GM19395 (cell line): ENCODE measurements at regions not wholly inside any gene's neighbourhood (a gene's known extent, or its start where the extent isn't known, plus 50 kb on each side); places are given as distances from the start of the nearest gene placed in this dataset.
"Not testable (repeated sequence)": the region's sequence is repeated elsewhere in the genome, so short reads cannot be mapped to it uniquely, and the experiment has no call there.

ENCODE experiments used
- ATAC-seq: cut with Tn5 transposase; IDR thresholded peaks from one replicate; pipeline ENCODE4 v1.9.1; 2021; ENCODE audit warnings: mild to moderate bottlenecking, moderate library complexity; ENCODE audit not compliant: unreplicated experiment

DNA sequence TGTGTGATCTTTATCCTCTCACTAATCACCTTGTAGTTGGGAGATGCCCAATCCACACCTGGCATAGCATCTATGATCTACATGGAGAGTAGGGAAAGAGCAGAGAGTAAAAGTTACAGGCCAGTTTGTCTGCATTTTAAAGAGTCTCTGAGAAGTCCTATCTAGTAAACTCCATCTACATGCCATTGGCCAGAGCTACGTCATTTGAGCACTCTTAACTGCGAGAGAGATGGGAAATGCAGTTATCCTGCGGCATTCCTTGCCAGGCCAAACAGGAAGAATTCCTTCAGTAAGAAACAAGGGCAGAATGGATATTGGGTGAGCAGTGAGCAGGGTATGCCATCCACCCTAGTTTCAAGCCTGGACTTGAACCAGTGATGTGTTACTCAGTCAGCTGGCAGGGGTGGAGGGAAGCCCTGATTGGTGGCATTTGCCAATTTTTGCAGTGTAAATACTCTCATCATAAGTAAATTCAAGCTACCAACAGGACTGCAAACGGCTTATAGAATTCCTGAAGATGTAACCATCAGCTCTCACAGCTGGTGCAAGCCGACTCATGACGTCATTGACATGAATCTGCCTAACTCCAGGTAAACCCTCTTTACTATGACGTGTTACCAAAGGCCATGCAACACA, 156.8 kb upstream of the MSX2 start:
- ATAC-seq = no peak

DNA sequence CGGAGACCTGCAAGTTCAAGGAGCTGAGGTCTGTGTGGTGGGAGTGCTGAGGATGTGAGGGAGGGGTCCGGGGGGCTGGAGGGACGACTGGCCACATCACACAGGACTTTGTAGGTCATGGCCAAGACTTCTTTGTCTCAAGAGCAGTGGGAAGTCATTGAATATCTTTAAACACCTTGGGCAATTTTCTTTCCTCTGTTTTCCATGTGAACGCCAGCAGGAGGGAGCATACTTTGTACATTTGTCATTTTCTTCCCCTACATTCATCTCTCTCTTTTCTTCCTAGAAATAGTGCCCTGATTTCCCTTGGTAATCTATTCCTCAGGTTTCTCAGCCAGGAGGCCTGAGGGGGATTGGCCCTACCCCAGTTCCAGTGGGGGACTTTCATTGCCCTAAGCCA, 153.7 kb upstream of the MSX2 start:
- ATAC-seq = no peak

DNA sequence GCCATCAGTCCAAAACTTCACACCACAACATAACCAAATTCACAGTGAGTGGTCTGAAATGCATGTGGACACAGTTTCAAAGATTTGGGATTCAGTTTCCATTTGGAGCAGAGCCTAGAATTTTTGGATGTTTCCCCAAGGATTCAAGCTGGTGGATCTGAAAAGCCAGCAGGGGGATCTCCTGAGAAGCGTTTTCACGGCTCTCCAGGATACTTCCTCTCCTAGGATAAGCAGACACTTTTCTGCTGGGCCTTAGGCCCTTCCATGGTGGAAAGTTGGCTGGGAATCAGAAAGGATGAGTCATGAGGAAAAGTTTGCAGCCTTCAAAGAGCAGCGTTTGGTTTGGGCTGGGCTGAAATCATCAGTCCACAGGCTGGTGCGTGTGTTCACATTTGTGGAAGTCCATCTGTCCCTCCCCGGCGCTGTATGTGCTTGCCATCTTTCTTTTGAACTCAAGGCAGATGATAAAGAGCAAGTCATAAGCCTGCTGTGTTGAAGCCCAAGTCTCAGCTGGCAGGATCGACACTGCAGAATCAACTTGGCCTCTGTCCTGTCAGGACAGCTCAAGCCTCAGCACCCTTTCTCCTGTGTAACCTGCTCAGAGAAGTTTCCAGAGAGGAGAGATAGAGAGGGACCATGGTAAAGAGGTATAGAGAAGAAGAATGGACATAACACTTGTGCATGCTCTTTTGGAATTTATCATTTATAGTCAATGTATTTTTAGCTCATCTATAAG, 152.6 kb upstream of the MSX2 start:
- ATAC-seq = no peak

DNA sequence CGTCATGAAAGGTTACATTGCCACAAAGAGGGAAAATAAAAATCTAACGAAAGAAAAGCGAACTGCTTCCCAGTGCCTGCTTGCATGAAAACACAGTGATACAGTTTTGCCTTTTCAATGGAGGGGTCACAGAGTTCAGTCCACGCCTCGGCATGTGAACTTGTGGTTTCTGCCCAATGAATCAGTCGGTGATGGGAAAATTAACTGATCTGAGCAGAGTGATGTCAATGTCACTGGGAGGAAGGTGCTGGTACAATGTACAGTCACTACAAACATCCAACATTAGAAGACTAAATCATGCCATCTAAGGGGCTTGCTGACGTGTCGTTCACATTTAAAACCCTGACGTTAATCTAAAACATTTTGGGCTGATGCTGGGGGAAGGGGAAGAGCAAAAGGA, 151.8 kb upstream of the MSX2 start:
- ATAC-seq = no peak

DNA sequence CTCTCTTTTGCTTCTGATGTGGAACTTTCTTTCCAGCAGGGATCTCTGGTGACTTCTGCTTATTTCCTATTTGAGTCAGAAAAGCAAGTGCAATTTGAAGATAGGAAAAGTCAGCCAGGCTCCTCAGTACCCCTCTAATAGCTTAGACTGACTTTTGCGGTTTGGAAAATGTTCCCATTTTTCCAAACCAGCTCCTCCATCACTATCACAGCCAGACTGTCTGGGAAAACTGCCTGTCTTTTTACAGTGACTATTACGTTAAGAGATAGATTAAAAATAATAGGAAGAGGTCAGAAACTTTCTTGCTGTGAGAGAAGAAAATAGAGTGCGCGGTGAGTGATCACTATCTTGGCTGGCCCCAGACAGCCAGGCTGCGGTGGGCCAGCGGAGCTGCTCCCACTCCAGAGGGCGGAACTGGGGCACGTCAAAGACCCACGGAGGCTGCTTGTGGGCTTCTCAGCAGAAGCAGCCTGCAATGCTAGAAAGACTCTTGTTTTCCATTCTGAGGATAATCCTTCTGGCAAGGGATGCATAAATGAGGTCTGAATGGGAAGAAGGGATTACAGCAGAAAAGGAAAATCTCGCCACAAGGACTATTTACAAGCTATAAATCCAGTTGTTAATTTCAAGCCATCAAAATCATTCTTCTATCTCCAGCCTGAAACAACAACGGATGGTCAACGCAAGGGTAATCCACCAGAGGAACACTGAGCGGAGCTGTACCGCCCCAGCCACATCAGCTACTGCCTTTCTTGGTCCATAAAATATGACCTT, 151.0 kb upstream of the MSX2 start:
- no peak for ATAC-seq

DNA sequence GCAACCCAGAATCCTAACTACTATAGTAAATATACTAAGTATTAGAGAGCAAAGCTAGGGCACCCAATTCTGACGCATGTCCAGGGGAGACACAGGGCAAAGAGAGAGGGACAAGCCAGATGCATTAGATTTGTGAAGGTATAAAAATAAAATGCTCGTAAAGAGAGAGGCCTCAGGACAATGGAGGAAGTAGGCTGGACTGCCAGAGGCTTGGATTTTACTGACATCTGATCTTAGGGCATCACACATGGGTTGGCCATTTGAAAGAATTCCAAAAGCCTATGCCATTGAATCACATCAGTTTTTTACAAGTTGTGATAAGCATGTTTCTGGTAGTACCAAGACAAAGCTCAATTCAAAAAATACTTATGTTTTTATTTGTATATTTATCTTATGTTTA, 149.3 kb upstream of the MSX2 start:
- ATAC-seq = no peak

DNA sequence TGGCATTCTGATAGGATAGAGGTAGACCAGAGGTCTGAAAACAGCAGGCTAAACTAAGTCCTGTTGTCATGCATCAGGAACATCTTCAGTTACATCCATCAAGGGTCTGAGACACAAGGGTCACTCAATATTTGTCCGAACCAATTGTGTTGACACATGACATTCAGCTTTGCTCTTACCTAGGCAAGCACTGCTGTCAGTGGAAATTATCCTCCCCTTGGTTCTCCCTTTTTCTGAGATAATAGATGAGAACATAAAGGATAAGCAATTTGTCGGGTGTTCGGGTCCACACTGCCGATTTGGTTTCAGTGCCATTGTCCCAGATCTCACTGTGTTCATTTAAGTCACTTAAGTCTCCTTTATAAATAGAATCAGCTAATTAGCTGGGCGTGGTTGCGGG, 148.3 kb upstream of the MSX2 start:
- ATAC-seq = no peak

DNA sequence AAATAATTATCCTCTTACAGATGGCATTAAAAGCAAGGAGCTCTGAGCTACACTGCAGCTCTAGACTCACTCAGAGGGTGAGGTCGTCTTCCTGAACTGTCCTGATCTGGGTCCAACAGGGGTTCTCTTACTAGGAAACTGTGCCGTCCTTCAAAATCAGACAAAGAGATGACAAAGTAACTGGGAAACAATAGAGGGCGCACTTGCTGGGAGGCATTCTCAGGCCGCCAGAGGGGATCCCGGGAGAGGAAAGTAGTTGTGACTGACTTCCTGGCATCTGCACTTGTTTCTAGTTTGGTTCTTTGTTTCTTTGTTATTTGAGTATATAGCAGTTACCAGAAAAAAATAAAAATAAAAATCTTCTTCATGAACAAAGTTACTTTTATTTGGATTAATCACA, 142.9 kb upstream of the MSX2 start:
- ATAC-seq = no peak

DNA sequence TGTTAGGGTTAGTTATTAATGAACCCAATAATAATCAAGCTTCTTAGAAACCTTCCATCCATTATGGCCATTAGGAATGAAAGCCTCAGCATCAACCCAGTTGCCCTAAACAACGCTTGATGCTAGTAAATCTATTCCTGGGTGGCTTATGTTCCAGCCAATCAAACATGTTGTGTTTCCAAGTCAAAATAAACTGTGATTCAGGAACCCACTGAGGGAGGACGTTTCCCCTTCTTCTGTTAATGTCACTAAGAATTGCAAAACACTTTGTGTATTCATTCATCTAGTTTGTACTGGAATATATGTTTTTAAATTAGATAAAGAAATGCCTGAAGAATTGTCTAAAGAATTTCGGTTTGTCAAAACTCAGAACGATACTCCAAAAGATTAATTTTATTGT, 142.5 kb upstream of the MSX2 start:
- no peak for ATAC-seq

DNA sequence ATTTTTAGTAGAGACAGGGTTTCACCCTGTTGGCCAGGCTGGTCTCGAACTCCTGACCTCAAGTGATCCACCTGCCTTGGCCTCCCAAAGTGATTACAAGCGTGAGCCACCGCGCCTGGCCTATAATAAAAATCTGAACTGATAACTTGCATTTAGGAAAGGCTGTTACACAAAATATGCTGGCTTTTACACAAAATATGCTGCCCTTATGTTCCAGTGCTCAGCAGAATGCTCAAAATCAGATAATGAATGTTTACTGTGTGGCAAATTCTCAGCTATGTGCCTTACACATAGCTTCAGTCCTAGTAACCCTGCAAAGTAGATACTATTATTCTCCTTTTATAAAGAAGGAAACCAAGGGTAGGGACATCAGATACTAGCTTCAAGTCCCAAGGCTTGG, 141.3 kb upstream of the MSX2 start:
- no peak for ATAC-seq

DNA sequence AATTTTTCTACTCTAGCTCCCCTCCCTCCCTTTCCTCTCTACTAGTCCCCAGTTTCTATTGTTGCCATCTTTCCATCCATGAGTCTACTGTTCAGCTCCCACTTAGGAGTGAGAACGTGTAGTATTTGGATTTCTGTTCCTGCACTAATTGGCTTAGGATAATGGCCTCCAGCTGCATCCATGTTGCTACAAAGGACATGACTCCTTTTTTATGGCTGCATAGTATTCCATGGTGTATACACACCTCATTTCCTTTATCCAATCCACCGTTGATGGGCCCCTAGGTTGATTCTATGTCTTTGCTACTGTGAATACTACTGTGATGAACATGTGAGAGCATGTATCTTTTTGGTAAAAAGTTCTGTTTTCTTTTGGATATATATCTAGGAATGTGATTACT, 138.9 kb upstream of the MSX2 start:
- no peak for ATAC-seq

DNA sequence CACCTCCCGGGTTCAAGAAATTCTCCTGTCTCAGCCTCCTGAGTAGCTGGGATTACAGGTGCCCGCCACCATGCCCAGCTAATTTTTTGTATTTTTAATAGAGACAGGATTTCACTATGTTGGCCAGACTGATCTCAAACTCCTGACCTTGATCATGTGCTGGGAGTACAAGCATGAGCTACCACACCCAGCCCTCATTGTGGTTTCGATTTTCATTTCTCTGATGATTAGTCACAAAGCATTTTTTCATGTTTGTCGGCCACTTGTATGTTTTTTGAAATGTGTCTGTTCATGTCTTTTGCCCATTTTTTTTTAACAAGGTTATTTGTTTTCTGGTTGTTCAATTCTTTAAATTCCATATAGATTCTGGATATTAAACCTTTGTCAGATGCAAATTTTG, 138.2 kb upstream of the MSX2 start:
- not testable (repeated sequence) for ATAC-seq

DNA sequence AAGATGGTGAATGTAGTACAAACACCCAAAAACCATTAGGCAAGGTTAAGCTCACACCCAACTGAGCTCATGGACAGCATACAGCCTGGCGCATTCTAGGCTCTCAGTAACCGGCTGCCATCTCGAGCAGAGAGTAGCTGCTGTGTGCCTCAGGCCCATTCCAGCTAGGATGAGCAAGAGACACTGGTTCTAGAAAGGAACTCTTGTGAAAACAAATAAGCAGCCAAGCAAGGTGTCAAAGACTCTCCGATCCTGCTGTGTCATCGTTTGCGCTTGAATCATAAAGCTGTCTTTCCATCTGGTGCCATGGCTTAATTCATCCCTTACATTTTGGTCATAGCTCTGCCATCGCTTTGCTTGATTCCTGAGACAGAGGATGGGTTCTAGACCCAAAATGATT, 135.4 kb upstream of the MSX2 start:
- ATAC-seq = no peak

DNA sequence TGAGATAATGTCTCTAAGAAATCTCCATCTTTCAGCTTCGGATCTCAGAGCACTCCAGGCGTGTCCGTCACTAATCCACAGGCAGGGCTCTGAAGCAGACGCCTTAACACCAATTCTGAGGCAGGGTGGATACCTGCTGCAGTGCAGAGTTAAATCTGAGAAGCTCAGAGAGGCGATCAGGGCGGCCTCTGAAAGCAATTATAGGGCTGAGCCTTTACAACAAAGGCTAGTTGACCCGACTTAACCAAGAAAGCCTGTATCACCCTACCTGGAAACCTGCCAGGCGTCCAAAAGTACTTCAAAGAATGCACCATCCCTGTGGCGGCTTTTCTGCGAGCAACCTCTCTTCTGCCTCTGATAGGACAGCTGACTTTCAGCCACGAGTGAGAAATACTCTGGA, 134.8 kb upstream of the MSX2 start:
- ATAC-seq = no peak

DNA sequence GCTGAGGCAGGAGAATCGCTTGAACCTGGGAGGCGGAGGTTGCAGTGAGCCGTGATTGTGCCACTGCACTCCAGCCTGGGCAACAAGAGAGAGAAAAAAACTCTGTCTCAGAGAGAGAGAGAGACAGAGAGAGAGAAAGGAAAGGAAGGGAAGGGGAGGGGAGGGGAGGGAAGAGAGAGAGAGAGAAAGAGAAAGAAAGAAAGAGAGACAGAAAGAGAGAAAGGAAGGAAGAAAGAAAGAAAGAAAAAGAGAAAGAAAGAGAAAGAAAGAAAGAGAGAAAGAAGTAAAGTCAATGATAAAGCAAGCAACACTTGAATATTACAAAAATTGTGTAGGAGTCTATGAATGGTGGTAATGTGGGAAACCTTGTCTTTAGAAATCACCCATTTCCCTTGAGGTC, 133.6 kb upstream of the MSX2 start:
- no peak for ATAC-seq

DNA sequence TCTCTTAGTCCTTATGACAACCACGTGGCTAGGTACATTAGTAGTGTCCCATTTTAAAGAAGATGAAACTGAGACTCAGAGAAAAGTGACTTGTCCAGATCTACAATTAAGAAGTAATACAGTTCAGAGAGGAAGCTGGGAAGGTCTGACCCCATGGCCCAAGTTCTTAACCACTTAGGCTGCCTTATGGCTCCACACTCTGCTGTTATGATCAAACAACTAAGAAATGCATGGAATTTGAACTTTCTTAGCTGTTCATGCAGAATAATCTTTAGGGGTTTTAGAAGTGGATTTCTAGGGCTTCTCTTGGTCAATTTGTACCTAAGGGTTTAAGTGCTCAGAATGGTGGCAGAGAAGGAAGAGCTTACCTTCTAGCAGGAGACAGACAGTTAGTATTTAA, 128.0 kb upstream of the MSX2 start:
- ATAC-seq = no peak

DNA sequence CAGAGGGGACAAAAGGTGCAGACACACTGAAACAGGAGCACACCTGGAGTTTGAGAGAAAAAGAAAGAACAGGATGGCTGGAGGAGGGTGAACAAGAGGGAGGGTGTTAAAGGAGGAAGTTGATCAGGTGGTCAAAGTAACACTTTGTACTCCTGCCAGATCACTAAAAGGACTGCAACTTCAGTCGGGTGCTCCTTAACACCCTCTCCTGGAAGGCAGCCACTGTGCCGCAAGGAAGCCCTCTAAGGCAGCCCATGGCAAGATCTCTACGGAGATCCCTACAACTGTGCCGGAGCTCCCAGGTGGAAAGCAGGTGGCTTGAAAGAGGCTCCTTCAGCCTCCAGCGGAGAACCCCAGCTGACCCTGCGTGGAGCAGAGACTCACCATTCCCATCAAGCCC, 124.4 kb upstream of the MSX2 start:
- no peak for ATAC-seq

DNA sequence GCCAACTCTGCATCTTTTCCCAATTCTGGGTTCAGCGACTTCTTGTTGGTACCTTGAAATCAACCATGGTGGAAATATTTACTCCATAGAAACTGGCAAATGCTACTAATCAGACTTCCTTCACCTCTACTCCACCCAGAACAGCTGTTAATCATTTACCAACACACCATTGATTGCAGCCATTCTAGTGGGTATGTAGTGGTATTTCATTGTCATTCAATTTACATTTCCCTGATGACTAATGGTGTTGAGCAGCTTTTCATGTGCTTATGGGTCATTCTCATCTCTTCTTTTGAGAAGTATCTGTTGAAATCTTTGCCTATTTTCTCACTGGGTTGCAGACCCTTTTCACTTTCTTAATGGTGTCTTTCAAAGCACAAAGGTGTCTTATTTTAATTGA, 122.4 kb upstream of the MSX2 start:
- ATAC-seq = no peak

DNA sequence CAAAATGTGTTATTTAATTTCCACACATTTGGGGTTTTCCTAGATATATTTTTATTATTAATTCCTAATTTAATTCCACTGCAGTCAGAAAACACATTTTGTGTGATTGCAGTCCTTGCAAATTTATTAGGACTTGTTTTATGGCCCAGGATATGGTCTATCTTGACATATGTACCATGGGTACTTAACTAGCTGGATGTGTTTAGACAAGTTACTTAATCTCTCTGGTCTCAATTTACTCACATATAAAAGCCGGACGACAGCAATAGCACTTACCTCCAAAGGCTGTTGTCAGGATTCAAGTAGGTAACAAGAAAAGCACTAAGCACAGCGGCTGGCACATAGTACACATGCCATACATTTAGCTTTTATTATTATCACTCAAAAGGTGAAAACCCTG, 118.2 kb upstream of the MSX2 start:
- no peak for ATAC-seq

DNA sequence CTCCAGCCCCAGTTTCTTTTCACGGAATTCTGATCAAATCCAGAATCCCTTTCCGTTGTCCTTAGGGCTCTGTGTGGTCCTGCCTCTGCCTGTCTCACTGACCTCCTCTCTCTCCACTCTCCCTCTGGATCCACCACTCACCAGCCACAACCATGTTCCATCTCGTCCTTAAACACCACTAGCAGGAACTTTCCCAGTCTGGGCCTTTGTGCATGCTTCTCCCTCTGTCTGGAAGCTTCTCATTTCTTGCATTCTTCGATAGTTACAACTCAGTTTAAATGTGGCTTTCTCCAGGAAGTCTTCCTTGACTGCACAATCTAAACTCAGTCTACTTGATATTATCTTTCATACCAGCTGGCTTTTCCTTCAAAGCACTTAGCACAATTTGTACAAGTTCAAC, 117.7 kb upstream of the MSX2 start:
- no peak for ATAC-seq

DNA sequence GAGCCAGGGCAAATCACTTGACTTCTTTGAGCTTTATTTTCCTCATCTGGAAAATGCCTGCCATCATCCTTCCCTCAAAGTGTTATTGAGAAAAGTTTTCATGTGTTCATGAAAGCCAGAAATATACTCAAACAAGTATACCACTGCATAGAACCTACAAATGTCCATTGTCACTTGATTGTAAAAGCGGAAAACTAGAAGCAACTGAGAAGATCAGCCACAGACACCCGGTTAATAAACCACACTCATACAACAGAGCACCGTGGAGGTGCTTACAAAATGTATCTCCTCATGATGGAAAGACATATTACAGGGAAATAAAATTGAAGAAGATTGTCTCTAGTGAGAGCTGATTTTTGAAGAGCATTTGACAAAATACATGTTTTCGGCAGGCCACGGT, 117.2 kb upstream of the MSX2 start:
- ATAC-seq = no peak

DNA sequence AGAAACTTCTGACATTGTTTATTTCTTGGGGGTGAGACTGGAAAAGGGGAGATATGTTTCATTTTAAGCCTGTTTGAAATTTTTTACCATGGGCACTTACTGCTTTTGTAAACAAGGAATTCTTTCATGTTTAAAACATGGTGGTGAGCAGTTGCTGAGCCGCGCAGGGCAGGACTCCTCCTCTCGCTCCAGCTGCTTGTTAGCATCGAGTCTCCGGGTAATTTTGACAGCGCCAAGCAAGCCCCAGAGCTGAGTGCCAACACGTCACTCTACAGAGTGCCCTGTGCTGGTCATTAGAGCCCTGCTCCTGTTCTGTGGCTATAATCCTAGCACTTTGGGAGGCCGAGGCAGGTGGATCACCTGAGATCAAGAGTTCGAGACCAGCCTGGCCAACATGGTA, 116.5 kb upstream of the MSX2 start:
- ATAC-seq = no peak
